PC-3 (cell line): ENCODE measurements at regions not wholly inside any gene's neighbourhood (a gene's known extent, or its start where the extent isn't known, plus 50 kb on each side); places are given as distances from the start of the nearest gene placed in this dataset.

ENCODE experiments used
- EZH2phosphoT487 ChIP-seq: fragments of 300-600 bp; sonication (generic); IDR thresholded peaks from 2 replicates; pipeline ENCODE4 v1.6.1; 2018; ENCODE audit warnings: mild to moderate bottlenecking, antibody characterized with exemption, low read length, borderline replicate concordance
- TF ChIP-seq, protein P1 (sequence below): fragments of 300-600 bp; sonication (generic); conservative IDR thresholded peaks from 2 replicates; pipeline ENCODE4 v1.5.1; 2017; ENCODE audit warnings: antibody characterized with exemption, low read depth, mild to moderate bottlenecking, low read length

DNA sequence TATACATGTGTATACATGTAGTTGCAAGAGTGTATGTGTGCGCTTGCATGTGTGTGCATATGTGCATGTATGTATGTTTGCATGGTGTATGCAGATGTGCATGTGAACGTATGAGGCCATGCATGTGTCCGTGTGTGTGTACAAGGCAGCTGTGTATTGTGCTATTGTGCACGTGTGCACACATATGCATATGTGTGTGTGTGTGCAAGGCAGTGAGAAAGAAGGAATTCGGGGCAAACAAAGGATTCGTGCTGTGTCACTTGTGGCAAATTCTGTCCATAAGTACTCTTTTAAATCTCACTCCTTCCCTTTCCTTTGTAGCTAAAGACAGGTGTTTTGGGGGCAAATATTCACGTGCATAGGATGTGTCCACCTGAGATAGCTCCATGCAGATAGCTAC, 227.1 kb downstream of the VRK1 start:
- TF ChIP-seq, protein P1, sequence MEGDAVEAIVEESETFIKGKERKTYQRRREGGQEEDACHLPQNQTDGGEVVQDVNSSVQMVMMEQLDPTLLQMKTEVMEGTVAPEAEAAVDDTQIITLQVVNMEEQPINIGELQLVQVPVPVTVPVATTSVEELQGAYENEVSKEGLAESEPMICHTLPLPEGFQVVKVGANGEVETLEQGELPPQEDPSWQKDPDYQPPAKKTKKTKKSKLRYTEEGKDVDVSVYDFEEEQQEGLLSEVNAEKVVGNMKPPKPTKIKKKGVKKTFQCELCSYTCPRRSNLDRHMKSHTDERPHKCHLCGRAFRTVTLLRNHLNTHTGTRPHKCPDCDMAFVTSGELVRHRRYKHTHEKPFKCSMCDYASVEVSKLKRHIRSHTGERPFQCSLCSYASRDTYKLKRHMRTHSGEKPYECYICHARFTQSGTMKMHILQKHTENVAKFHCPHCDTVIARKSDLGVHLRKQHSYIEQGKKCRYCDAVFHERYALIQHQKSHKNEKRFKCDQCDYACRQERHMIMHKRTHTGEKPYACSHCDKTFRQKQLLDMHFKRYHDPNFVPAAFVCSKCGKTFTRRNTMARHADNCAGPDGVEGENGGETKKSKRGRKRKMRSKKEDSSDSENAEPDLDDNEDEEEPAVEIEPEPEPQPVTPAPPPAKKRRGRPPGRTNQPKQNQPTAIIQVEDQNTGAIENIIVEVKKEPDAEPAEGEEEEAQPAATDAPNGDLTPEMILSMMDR = no peak
- no peak for TF ChIP-seq EZH2phosphoT487
